Activated B cell treated with CpG ODN at 0.5 μM for 24 hours (primary cell): ENCODE measurements at regions not wholly inside any gene's neighbourhood (a gene's known extent, or its start where the extent isn't known, plus 50 kb on each side); places are given as distances from the start of the nearest gene placed in this dataset.

Source experiments
- ATAC-seq: fragments of 200-7000 bp; cut with Tn5 transposase; one replicate; pipeline ENCODE4 v1.10.0; 2021; ENCODE audit warnings: low read depth, mild to moderate bottlenecking, moderate library complexity
- CTCF ChIA-PET: fragments of 350-600 bp; sonication (Branson Sonifier 250); formaldehyde crosslinking; loops from one replicate; lab custom pipeline; 2021; ENCODE audit warnings: antibody characterized with exemption; lab: Charles Lee
- POLR2A ChIA-PET: fragments of 350-600 bp; sonication (Branson Sonifier 250); formaldehyde crosslinking; loops from one replicate; lab custom pipeline; 2021; ENCODE audit warnings: antibody characterized with exemption; lab: Charles Lee
- DNase-seq: peaks from one replicate; pipeline ENCODE4 v3.0.0; 2022
- H3K27ac Mint-ChIP-seq: one replicate; pipeline ENCODE4 v1.8.0; 2020; ENCODE audit warnings: mixed read lengths
- H3K27me3 Mint-ChIP-seq: one replicate; pipeline ENCODE4 v1.8.0; 2021; ENCODE audit warnings: mixed read lengths
- H3K36me3 Mint-ChIP-seq: one replicate; pipeline ENCODE4 v1.8.0; 2021; ENCODE audit warnings: low read depth, mixed read lengths
- H3K4me1 Mint-ChIP-seq: one replicate; pipeline ENCODE4 v1.8.0; 2021; ENCODE audit warnings: mixed read lengths
- H3K4me3 Mint-ChIP-seq: one replicate; pipeline ENCODE4 v1.8.0; 2020; ENCODE audit warnings: mild to moderate bottlenecking, mixed read lengths
- H3K9me3 Mint-ChIP-seq: one replicate; pipeline ENCODE4 v1.8.0; 2020; ENCODE audit warnings: mixed read lengths
- CTCF ChIP-seq: fragments of 200-600 bp; IDR thresholded peaks from one replicate; pipeline ENCODE4 v1.8.0; 2022; ENCODE audit warnings: antibody characterized with exemption, mild to moderate bottlenecking
- intact Hi-C: fragments of 100-400 bp; cut with micrococcal nuclease; formaldehyde crosslinking; loops from one replicate; pipeline ENCODE4 v1.15.1; 2024

DNA sequence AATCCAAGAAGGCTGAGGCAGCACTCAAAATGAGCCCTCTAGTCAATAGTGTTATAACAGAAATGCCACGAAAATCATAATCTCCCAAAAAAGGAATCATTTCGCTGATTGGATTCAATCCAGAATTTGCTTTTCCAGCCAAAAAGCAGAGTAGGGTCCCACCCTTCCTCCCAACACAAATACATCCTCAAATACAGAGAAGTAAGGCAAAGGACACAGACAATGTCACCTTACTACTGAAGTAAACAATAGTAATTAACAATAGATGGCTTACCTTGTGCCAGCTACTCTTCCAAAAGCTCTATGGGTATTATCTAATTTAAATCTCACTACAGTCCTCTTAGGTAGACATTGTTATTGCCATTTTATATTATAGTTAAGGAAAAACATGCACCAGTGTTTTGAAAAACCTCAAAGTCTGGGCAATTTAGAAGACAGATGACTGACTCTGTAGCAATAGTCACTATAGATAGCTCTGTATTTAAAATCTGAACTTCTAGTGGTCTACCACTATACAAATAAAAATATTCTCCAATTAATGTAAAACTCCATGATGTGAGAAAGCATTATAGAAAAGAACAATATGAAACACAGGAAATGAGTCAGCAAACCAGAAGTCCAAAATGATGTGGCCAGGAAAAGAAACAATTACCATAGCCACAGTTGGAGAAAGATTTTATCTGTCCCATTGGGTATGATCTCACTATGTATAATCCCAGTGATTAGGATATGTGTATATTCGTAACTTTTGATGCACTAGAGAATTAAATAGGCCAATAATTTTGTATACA, 305.0 kb upstream of the ERBB4 start:
- Mint-ChIP-seq H3K36me3 (no peaks in the 10 kb centered on the region), H3K27me3 (no peaks in the 10 kb centered on the region), H3K4me1 (no peaks in the 10 kb centered on the region), H3K4me3 (no peak overlapping the region), H3K27ac (no peak overlapping the region), H3K9me3 (no peaks in the 10 kb centered on the region)
- DNase-seq (no peak), ATAC-seq (no peak)
- ChIA-PET POLR2A (no interaction called here), CTCF (no interaction called here)
- TF ChIP-seq CTCF: no peak
- intact Hi-C loops: no loop called here

DNA sequence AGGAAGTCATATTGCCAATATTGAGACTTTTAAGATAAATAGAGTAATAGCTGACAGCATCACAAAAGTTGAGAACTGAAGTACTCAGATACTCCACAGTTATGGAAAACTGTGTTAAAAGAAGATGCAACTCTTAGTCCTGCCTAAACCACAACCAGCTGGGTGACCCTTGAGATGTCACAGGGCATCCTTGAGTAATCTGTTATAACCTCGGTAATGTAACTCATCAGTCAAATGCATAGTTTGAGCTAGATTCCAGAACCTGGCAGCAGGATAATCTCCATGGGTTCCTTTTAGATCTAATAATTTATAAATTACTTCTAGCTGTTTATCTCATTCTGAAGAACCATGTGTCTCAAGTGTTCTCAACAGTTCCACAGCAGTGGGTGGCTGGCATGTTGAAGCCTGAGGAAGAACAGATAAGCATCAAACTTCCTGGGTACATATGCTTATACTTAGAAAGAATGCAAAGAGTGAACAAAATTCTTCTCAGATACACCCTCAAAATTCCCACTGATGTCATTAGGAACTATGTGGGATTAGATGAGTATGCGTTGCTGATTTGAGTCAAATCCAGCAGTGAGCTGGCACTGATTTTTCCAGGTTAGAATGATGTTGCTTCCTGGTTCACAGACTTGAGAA, 304.1 kb upstream of the ERBB4 start:
- Mint-ChIP-seq H3K36me3 (no peaks in the 10 kb centered on the region), H3K9me3 (no peaks in the 10 kb centered on the region), H3K27ac (no peak overlapping the region), H3K4me1 (no peaks in the 10 kb centered on the region), H3K4me3 (no peak overlapping the region), H3K27me3 (no peaks in the 10 kb centered on the region)
- no peak for TF ChIP-seq CTCF
- CTCF ChIA-PET: no interaction called here
- ATAC-seq: no peak
- intact Hi-C loops: no loop called here
- no peak for DNase-seq
- POLR2A ChIA-PET: no interaction called here

- no peaks in the 10 kb centered on the region for H3K27me3 Mint-ChIP-seq
- H3K27ac Mint-ChIP-seq: no peak overlapping the region
- DNase-seq (no peak), ATAC-seq (no peak)
- H3K4me1 Mint-ChIP-seq: no peaks in the 10 kb centered on the region
- no peaks in the 10 kb centered on the region for H3K36me3 Mint-ChIP-seq
- no peak for TF ChIP-seq CTCF
- CTCF ChIA-PET: no interaction called here
- H3K4me3 Mint-ChIP-seq: no peak overlapping the region
- H3K9me3 Mint-ChIP-seq: no peaks in the 10 kb centered on the region
- POLR2A ChIA-PET: no interaction called here
- intact Hi-C loops: no loop called here
These were observed 302.9 kb upstream of the ERBB4 start for GRCh38 chr2:212841460-212841859.

GRCh38 chr2:212832211-212833195, 293.9 kb upstream of the ERBB4 start:
- no peaks in the 10 kb centered on the region for H3K36me3 Mint-ChIP-seq
- intact Hi-C loops: no loop called here
- H3K9me3 Mint-ChIP-seq: peaks cover 2% of the 10 kb centered on the region
- DNase-seq: no peak
- ChIA-PET POLR2A (no interaction called here), CTCF (no interaction called here)
- no peak for ATAC-seq
- H3K4me1 Mint-ChIP-seq: no peaks in the 10 kb centered on the region
- H3K27me3 Mint-ChIP-seq: no peaks in the 10 kb centered on the region
- no peak for TF ChIP-seq CTCF
- H3K27ac Mint-ChIP-seq: no peak overlapping the region
- H3K4me3 Mint-ChIP-seq: no peak overlapping the region
